ENCODE measurements at regions not wholly inside any gene's neighbourhood (a gene's known extent, or its start where the extent isn't known, plus 50 kb on each side); places are given as distances from the start of the nearest gene placed in this dataset.

DNA sequence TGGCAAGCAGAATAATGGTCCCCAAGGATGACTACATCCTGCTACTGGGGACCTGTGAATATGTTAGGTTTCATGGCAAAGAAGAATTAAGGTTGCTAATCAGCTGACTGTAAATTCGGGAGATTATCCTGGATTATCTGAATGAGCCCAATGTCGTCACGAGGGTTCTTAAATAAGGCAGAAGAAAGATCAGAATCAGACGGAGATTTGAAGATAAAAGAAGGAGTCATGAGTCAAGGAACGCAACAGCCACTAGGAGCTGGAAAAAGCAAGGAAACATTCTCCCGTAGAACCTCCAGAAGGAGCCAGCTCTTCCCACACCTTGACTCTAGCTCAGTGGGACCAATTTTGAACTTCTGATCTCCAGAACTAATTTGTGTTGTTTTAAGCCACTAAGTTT lies 82.9 kb upstream of the APBB1IP start:
- Histone ChIP-seq H3K9me3 (replicated peaks in 1 of 3) (no peaks in the 10 kb centered on the region), H3K36me3 (replicated peaks in 1 of 2) (no peaks in the 10 kb centered on the region), H3K4me1 (replicated peaks in 1 of 2) (no peaks in the 10 kb centered on the region), H3K4me3 (no peak overlapping the region), H3K27me3 (no peaks in the 10 kb centered on the region), H3K27ac (no peak overlapping the region)
- intact Hi-C loops (cut with DNase I) = no loop called here
- TF ChIP-seq POLR2A (IDR thresholded peaks at IDR 0.05) = no peak
- TF ChIP-seq, protein P1, sequence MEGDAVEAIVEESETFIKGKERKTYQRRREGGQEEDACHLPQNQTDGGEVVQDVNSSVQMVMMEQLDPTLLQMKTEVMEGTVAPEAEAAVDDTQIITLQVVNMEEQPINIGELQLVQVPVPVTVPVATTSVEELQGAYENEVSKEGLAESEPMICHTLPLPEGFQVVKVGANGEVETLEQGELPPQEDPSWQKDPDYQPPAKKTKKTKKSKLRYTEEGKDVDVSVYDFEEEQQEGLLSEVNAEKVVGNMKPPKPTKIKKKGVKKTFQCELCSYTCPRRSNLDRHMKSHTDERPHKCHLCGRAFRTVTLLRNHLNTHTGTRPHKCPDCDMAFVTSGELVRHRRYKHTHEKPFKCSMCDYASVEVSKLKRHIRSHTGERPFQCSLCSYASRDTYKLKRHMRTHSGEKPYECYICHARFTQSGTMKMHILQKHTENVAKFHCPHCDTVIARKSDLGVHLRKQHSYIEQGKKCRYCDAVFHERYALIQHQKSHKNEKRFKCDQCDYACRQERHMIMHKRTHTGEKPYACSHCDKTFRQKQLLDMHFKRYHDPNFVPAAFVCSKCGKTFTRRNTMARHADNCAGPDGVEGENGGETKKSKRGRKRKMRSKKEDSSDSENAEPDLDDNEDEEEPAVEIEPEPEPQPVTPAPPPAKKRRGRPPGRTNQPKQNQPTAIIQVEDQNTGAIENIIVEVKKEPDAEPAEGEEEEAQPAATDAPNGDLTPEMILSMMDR (IDR thresholded peaks at IDR 0.05) = no peak
- 71 to 78% (median 73%) methylated on average over 6 of the region's 6 CpGs for WGBS, 4 donors
- DNase-seq = no peak

DNA sequence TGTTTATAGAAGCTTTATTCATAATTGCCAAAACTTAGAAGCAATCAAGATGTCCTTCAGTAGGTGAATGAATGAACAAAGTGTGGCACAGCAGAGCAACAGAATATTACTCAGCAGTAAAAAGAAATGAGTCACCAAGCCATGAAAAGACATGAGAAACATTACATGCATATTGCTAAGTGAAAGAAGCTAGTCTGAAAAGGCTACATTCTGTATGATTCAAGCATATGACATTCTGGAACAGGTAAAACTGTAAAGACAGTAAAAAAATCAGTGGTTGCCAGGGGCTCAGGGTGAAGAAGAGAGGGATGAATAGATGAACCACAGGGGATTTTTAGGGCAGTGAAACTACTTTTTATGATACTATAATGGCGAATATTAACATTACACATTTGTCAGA lies 80.9 kb upstream of the APBB1IP start:
- intact Hi-C loops (cut with DNase I) = no loop called here
- Histone ChIP-seq H3K27ac (no peak overlapping the region), H3K9me3 (replicated peaks in 1 of 3) (no peaks in the 10 kb centered on the region), H3K4me3 (no peak overlapping the region), H3K27me3 (no peaks in the 10 kb centered on the region), H3K36me3 (replicated peaks in 1 of 2) (no peaks in the 10 kb centered on the region), H3K4me1 (replicated peaks in 1 of 2) (no peaks in the 10 kb centered on the region)
- WGBS, 4 donors = 0 to 37% (median 35%) methylated on average over 1 of the region's 1 CpG
- TF ChIP-seq, protein P1 (IDR thresholded peaks at IDR 0.05) = no peak
- no peak for TF ChIP-seq POLR2A (IDR thresholded peaks at IDR 0.05)
- no peak for DNase-seq

DNA sequence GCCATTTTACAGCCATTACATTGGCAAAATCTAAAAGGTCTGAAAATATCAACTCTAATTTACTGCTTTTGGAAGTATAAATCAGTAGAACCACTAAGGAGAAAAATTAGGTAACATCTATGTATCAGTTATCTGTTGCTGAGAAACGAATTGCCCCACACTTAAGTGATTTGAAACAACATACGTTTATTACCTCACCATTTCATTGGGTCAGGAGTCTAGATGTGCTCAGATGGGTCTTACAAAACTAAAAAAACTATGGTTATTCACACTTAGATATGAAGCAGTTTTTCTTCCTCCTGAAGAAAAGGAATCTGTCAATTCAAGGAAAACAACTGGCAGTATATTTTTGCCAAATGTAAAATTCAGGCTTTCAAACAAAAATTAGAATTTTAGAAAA lies 80.1 kb upstream of the APBB1IP start:
- 8 to 35% (median 27%) methylated on average over 2 of the region's 2 CpGs for WGBS, 4 donors
- DNase-seq = no peak
- TF ChIP-seq, protein P1 (IDR thresholded peaks at IDR 0.05) = no peak
- TF ChIP-seq POLR2A (IDR thresholded peaks at IDR 0.05) = no peak
- no peaks in the 10 kb centered on the region for H3K36me3 ChIP-seq (replicated peaks in 1 of 2)
- intact Hi-C loops (cut with DNase I) = no loop called here
- no peak overlapping the region for H3K4me3 ChIP-seq
- H3K27ac ChIP-seq = no peak overlapping the region
- no peaks in the 10 kb centered on the region for H3K4me1 ChIP-seq (replicated peaks in 1 of 2)
- H3K9me3 ChIP-seq (replicated peaks in 1 of 3) = no peaks in the 10 kb centered on the region
- no peaks in the 10 kb centered on the region for H3K27me3 ChIP-seq

DNA sequence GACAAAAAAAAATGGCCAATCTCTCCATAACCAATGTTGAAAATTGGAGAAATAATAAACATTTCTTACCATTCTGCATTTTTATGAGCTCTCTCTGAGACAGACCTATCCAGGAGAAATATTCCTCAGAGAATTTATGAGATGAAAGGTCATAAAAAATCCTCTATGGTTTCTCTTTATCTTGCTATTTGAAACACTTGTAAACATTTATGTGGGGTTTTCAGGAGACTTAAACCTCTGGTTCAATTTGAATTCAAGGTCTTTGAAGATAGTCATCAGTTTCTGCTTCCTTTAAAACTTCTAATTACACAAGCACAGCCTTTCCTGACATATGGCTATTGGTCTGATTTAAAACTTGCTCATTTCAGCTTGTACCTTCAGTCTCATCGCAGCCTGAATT lies 78.5 kb upstream of the APBB1IP start:
- H3K36me3 ChIP-seq (replicated peaks in 1 of 2) = no peaks in the 10 kb centered on the region
- no peak overlapping the region for H3K27ac ChIP-seq
- H3K4me3 ChIP-seq = no peak overlapping the region
- H3K27me3 ChIP-seq = no peaks in the 10 kb centered on the region
- H3K4me1 ChIP-seq (replicated peaks in 1 of 2) = no peaks in the 10 kb centered on the region
- TF ChIP-seq POLR2A (IDR thresholded peaks at IDR 0.05) = no peak
- TF ChIP-seq, protein P1 (IDR thresholded peaks at IDR 0.05) = no peak
- H3K9me3 ChIP-seq (replicated peaks in 1 of 3) = no peaks in the 10 kb centered on the region
- intact Hi-C loops (cut with DNase I) = no loop called here
- DNase-seq = no peak
- 14 to 61% (median 46%) methylated on average over 1 of the region's 1 CpG for WGBS, 4 donors
